NCI-H460 (cell line): ENCODE measurements at regions not wholly inside any gene's neighbourhood (a gene's known extent, or its start where the extent isn't known, plus 50 kb on each side); places are given as distances from the start of the nearest gene placed in this dataset.

ENCODE experiments used
- DNase-seq: peaks from one replicate; pipeline ENCODE4 v3.0.0-alpha.2; 2016; ENCODE audit warnings: low read depth; ENCODE audit errors: extremely low read depth

GRCh38 chr2:177340158-177340557 is 52.4 kb upstream of the AGPS start:
- DNase-seq: no peak

GRCh38 chr2:177342736-177343135 is 49.8 kb upstream of the AGPS start:
- no peak for DNase-seq
